GM19463 (cell line): ENCODE measurements at regions not wholly inside any gene's neighbourhood (a gene's known extent, or its start where the extent isn't known, plus 50 kb on each side); places are given as distances from the start of the nearest gene placed in this dataset.
"Not testable (repeated sequence)": the region's sequence is repeated elsewhere in the genome, so short reads cannot be mapped to it uniquely, and the experiment has no call there.

ENCODE experiments used
- ATAC-seq: cut with Tn5 transposase; IDR thresholded peaks from one replicate; pipeline ENCODE4 v1.9.1; 2021; ENCODE audit warnings: mild to moderate bottlenecking, moderate library complexity; ENCODE audit not compliant: unreplicated experiment

DNA sequence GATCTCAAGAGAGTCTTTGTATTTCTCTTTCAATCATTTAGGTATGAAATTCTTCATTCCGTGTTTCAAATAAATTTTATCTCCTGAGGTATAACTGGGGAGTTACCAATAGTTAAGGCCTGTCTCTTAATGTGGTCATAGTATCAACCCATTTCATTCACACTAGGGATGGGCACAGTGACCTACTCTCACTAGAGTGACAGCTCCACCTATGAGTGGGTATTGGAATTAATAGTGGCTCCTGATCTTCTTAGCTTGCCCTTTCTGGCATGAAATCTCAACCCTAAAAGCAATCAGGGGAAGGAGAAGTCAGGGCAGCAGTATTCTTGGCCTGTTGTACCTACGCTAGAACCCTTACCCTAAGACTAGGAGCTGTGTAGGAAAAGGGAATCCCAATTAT is 507.7 kb downstream of the FAM181B start:
- ATAC-seq = no peak

- no peak for ATAC-seq
Measured at GRCh38 chr11:82225502-82225901, 508.2 kb downstream of the FAM181B start.

- no peak for ATAC-seq
Measured at GRCh38 chr11:82216927-82217570, 516.6 kb downstream of the FAM181B start.

- ATAC-seq = no peak
Measured at GRCh38 chr11:82210011-82210410, 523.7 kb downstream of the FAM181B start.

GRCh38 chr11:82195283-82195682 is 538.4 kb downstream of the FAM181B start:
- ATAC-seq = no peak

- ATAC-seq = no peak
Measured at GRCh38 chr11:82194521-82194920, 539.1 kb downstream of the FAM181B start.

DNA sequence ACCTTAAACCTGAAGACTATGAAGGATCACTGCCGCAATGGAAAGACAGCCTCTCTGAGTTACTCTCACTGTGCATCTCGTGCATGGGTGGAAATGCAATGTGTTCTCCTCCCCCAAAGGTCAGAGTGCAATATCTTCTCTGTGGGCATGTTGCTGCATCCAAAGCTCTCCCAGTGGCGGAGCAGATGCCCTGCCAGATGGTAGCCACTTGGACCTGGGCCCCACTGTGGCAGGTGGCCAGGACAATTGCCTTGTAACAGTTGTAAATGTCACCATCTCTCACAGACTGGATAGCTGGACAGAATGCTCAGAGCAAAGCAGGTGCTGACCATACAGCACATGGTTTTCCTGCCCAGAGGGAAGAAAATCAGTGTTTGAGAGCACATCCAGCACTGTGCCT is 542.0 kb downstream of the FAM181B start:
- no peak for ATAC-seq

DNA sequence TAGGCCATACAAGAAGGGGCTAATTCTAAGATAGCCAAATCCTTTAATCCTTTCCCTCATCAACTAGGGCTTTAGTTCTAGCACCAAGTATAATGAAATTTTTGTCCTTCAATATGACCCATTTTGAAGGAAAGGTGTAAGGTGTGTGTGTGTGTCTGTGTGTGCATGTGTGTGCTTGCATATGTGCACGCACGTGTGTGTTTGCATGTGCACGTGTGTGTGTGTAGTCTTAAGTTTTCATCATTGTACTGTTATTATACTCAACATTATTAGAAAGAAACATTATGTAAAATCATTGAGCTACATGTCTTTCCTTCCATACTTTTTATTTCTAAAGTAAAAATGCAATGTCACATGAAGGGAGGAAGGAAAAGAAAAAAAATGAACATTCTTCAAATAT is 547.7 kb downstream of the FAM181B start:
- ATAC-seq = no peak

GRCh38 chr11:82184966-82185365 is 548.7 kb downstream of the FAM181B start:
- ATAC-seq = no peak

DNA sequence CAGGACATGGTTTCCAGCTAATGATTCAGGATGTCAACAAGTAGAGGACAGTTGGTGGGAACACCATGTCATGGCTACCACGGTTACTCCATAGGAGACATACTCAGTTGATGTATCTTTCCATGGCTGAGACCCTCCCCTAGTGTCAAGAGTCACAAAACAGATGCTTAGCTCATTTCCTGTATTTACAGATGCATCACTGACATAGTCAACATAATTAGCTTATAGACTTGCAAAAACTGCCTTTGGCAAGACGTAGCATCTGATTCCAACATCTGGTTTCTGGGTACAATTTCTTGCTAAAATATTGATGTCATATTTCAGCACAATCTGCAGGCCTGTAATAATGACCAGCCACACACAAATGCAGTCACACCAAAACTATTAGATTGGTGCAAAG is 550.3 kb downstream of the FAM181B start:
- ATAC-seq = no peak

DNA sequence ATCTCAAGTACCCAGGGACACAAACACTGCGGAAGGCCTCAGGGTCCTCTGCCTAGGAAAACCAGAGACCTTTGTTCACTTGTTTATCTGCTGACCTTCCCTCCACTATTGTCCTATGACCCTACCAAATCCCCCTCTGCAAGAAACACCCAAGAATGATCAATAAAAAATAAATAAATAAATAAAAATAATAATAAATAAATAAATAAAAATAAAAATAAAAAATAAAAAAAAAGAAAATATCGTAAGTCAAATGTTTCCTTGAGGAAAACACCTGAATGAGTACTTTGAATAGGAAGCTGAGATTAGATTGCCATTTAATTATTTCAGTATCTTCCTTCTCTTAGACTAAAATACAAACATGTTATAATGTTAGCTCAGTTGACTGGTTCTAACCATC is 551.0 kb downstream of the FAM181B start:
- not testable (repeated sequence) for ATAC-seq

GRCh38 chr11:82181796-82182195 is 551.9 kb downstream of the FAM181B start:
- not testable (repeated sequence) for ATAC-seq

DNA sequence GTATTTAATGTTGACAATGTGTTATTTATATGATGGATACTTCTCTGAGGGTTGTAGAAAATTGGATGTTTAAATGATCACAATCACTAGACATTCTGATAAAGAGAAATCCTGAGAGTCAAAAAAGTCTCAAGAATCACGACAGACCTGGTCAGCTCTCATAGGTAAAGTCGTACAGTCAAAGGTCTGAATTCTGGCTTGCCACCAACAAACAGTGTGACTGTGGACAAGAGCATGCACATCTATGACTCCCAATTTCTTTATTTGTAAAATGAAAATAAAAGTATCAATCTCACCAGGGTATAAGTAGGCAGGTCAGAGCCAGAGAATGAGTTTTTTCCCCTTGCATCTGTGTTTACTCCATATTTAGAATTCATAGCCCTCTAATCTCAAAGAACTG is 556.7 kb downstream of the FAM181B start:
- no peak for ATAC-seq

DNA sequence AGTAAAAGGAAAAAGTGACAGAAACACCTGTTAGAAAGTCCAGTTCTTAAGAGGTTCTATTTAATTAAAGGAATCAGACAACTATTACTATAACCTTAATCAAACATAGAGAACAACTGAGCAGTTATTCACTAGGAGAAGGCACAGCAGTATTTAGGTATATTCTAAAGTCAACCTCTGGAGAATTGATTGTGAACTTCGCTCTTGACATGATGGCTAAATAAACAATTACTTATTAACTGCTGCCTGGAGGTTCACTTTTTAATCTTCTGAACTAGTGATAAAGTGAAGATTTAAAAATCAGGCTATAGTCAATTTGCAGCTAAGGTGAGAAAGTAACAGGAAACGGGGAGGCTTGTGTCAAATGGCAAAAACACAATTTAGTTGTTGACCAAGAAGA is 557.3 kb downstream of the FAM181B start:
- ATAC-seq = no peak

DNA sequence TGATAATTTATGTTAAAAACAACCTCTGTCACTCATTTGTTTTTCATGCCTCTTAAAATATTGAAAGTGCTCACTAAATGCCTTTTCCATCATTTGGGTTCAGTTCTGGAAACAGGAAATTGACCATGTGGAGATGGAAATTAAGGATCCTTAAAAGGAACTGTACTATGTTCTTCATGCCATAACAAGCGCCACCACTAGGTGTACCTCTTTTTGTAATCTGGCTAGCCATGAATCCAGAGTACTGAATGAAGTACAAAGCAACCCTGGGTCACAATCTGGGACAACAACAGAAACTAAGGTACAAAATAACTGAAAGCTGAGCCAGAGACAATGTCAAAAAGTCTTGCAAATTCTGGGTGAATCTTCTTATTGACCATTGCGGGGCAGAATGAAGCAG is 559.1 kb downstream of the FAM181B start:
- ATAC-seq = no peak

- no peak for ATAC-seq
Measured at GRCh38 chr11:82146789-82147188, 586.9 kb downstream of the FAM181B start.

GRCh38 chr11:82118946-82119345 is 614.7 kb downstream of the FAM181B start:
- ATAC-seq = no peak

GRCh38 chr11:82117362-82117761 is 616.3 kb downstream of the FAM181B start:
- ATAC-seq = no peak

DNA sequence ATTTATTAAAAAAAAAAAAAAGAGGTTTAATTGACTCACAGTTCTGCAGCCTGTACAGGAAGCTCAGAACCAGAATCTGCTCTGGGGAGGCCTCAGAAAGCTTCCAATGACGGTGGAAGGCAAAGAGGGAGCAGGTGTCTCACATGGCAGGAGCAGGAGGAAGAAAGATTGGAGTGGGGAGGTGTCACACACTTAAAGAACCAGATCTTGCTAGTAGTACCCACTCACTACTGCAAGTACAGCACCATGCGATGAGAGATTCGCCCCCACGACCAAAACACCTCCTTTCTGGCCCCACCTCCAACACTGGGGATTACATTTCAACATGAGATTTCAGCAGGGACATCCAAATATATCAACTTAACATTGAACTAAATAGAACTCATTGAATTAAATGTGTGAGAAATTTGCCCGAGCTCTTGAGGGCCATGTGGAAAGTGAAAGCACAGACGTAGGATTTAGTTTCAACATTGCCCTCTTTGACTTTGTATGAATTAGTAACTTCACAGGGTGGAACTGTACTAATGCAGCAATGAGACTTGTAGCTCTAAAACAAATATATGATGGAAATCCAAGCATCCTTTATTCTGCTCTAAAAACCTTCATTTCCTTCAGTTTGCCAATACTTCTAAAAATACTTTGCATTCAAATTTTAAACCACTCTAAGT is 628.2 kb downstream of the FAM181B start:
- no peak for ATAC-seq

GRCh38 chr11:82092904-82093303 is 640.8 kb downstream of the FAM181B start:
- no peak for ATAC-seq

- no peak for ATAC-seq
Measured at GRCh38 chr11:82089426-82089825, 644.2 kb downstream of the FAM181B start.

- no peak for ATAC-seq
Measured at GRCh38 chr11:82085493-82085892, 648.2 kb downstream of the FAM181B start.

- no peak for ATAC-seq
Measured at GRCh38 chr11:82082976-82083375, 650.7 kb downstream of the FAM181B start.
